GM21528 (cell line): ENCODE measurements at regions not wholly inside any gene's neighbourhood (a gene's known extent, or its start where the extent isn't known, plus 50 kb on each side); places are given as distances from the start of the nearest gene placed in this dataset.
"Not testable (repeated sequence)": the region's sequence is repeated elsewhere in the genome, so short reads cannot be mapped to it uniquely, and the experiment has no call there.

Source experiments
- ATAC-seq: cut with Tn5 transposase; IDR thresholded peaks from one replicate; pipeline ENCODE4 v1.9.1; 2021; ENCODE audit warnings: mild to moderate bottlenecking, moderate library complexity; ENCODE audit not compliant: unreplicated experiment, low FRiP score

- no peak for ATAC-seq
Measured at GRCh38 chr2:205865905-205866441, 183.7 kb downstream of the NRP2 start.

DNA sequence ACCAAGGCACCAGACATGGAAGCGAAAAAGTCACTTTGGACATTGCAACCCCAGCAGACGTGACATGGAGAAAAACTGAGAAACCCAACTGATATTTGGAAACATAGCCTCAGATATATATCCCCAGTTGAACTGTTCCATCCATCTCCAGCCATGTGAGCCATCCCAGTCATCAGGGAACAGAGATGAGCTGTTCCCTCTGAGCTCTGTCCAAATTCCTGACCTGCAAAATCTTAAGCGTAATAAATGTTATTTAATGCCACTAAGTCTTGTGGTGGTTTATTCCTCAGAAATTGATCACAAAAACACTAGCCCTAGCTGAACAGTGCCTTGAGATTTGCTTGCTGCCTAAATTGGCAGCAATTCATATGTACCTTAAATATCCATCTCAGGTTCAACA lies 182.8 kb downstream of the NRP2 start:
- ATAC-seq, result no peak

GRCh38 chr2:205864491-205864890 lies 182.2 kb downstream of the NRP2 start:
- no peak for ATAC-seq

- ATAC-seq, result not testable (repeated sequence)
Measured at GRCh38 chr2:205862761-205863160, 180.5 kb downstream of the NRP2 start.

DNA sequence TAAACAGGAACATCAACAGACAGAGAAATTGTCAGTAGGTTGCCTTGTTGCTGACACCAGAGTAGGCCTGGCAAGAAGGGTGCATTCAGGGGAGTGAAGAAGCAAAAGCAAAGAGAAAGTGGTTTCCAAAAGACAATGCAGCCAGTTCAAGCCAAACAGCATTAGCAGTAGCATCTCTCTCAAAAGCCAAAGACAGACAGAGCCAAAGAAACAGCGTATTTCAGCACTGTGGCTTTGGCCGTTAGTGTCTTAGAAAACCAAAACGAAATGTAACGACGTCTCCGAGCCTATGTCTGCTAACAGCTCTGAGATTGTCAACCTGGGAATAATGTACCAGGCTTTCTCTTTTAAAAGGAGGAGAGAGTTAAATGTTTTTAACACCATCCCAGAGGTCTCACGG lies 178.6 kb downstream of the NRP2 start:
- ATAC-seq, result no peak

DNA sequence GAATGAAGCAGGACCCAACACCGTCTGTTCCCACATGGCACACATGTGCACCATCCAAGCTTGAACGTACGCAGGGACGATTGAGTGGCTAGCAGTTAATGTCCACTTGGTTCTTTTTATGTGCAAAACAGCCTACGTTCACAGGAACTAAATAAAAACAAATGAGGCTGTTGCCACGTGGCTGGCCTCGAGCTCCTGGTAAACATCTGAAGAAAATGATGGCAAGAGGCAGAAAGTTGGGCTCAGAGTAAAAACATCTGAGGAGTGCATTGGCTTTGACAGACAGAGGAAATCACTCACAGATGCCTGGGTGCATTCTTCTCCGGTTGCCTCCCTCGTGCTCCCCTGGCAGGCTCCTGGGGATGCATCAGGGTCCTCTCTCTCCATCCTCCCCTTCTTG lies 177.9 kb downstream of the NRP2 start:
- ATAC-seq, result no peak

GRCh38 chr2:205858881-205859441 lies 176.7 kb downstream of the NRP2 start:
- ATAC-seq, result no peak

DNA sequence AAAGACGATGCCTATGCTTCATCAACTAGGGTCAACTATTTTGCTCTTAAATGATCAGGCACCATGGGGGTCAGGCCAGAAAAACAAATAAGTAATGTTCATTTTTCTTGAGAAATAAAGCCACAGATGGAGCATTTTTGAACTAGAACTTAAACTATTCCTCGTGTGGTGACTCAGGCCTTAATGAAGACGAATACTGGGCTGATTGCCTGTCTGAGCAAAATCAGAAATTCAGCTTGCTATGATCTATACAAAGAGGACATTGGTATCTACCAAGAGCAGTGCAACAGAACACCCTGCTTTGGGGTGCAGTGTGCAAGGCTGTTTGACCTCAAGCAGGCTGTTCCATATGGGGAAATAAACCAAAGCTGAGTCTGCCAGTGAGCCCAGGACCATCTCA lies 176.0 kb downstream of the NRP2 start:
- ATAC-seq, result no peak

GRCh38 chr2:205857520-205858237 lies 175.4 kb downstream of the NRP2 start:
- ATAC-seq, result no peak

GRCh38 chr2:205852457-205852856 lies 170.2 kb downstream of the NRP2 start:
- no peak for ATAC-seq

GRCh38 chr2:205850611-205851010 lies 168.3 kb downstream of the NRP2 start:
- no peak for ATAC-seq

DNA sequence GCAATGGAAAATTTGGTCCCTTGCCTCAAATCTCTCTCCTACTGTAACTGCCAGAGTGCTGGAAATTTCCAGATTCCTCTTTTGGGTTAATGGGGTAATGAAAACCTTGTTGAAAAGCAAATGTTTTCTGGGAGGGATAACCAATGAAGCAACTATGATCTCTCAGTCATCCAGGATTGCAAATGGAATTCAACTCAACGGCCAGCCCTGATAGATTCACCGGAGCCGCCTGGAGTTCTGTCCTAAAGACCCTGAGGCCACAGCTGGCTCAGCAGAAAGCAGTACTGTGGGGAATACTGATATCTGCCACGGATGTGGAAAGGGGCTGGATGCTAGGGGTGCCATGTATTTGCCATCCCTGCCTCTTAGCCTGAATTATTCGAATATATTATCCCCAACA lies 167.8 kb downstream of the NRP2 start:
- no peak for ATAC-seq

- no peak for ATAC-seq
Measured at GRCh38 chr2:205849136-205849535, 166.8 kb downstream of the NRP2 start.

DNA sequence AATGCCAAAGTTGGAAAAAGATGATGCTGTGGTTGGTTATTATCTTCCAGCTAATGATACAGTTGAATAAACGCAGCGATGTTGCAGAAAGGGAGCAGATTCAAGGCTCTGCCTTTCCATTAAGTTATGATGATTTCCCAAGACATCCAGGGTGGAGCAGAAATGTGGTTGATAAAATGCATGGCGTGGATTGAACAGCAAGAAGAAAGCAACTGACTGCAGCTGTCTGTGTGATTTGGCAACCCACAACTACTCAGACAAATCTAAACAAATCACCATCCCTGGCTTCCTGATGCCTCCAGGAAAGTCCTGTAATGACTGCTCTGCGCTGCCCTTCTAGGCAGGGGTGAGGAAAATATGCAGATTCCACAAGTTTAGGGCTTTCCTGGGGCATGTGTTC lies 166.3 kb downstream of the NRP2 start:
- ATAC-seq, result no peak
